ENCODE measurements at regions not wholly inside any gene's neighbourhood (a gene's known extent, or its start where the extent isn't known, plus 50 kb on each side); places are given as distances from the start of the nearest gene placed in this dataset.

- WGBS = 94% methylated on average over 2 of the region's 2 CpGs
- no peaks in the 10 kb centered on the region for H3K27me3 ChIP-seq (ENCODE audit: control insufficient read depth in 4 of 4, insufficient read depth in 4 of 4, low read length in 3 of 4)
- no peak for DNase-seq (ENCODE audit: low spot score)
- no peak overlapping the region for H3K4me3 ChIP-seq (ENCODE audit: low read depth in 1 of 3, low read length in 3 of 3)
- no peaks in the 10 kb centered on the region for H3K4me1 ChIP-seq (ENCODE audit: control insufficient read depth in 4 of 4, insufficient read depth in 4 of 4, low read length in 3 of 4)
- TF ChIP-seq FOXA2 (IDR thresholded peaks at IDR 0.05) (no peak), JUND (IDR thresholded peaks at IDR 0.05) (no peak), GABPA (IDR thresholded peaks at IDR 0.05 in 1 of 2, conservative IDR thresholded peaks at IDR 0.05 in 1 of 2) (no peak), NR2F2 (IDR thresholded peaks at IDR 0.05) (no peak), REST (IDR thresholded peaks at IDR 0.05) (no peak), EGR1 (IDR thresholded peaks at IDR 0.05; ENCODE audit: low read depth in 2 of 2) (no peak), YY1 (IDR thresholded peaks at IDR 0.05) (no peak), RAD21 (IDR thresholded peaks at IDR 0.05) (no peak), RXRA (IDR thresholded peaks at IDR 0.05) (no peak), SP1 (IDR thresholded peaks at IDR 0.05) (no peak), HNF4G (IDR thresholded peaks at IDR 0.05) (no peak), FOXA1 (IDR thresholded peaks at IDR 0.05) (no peak), TAF1 (conservative IDR thresholded peaks at IDR 0.05) (no peak), HNF4A (conservative IDR thresholded peaks at IDR 0.05) (no peak)
- TF ChIP-seq, protein P1, sequence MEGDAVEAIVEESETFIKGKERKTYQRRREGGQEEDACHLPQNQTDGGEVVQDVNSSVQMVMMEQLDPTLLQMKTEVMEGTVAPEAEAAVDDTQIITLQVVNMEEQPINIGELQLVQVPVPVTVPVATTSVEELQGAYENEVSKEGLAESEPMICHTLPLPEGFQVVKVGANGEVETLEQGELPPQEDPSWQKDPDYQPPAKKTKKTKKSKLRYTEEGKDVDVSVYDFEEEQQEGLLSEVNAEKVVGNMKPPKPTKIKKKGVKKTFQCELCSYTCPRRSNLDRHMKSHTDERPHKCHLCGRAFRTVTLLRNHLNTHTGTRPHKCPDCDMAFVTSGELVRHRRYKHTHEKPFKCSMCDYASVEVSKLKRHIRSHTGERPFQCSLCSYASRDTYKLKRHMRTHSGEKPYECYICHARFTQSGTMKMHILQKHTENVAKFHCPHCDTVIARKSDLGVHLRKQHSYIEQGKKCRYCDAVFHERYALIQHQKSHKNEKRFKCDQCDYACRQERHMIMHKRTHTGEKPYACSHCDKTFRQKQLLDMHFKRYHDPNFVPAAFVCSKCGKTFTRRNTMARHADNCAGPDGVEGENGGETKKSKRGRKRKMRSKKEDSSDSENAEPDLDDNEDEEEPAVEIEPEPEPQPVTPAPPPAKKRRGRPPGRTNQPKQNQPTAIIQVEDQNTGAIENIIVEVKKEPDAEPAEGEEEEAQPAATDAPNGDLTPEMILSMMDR (IDR thresholded peaks at IDR 0.05; ENCODE audit: low read depth, low read length, missing input control) = no peak
- TF ChIP-seq, protein P2, sequence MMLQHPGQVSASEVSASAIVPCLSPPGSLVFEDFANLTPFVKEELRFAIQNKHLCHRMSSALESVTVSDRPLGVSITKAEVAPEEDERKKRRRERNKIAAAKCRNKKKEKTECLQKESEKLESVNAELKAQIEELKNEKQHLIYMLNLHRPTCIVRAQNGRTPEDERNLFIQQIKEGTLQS (IDR thresholded peaks at IDR 0.05) = no peak
- TF ChIP-seq, protein P3, sequence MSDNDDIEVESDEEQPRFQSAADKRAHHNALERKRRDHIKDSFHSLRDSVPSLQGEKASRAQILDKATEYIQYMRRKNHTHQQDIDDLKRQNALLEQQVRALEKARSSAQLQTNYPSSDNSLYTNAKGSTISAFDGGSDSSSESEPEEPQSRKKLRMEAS (IDR thresholded peaks at IDR 0.05) = no peak
- TF ChIP-seq, protein P4, sequence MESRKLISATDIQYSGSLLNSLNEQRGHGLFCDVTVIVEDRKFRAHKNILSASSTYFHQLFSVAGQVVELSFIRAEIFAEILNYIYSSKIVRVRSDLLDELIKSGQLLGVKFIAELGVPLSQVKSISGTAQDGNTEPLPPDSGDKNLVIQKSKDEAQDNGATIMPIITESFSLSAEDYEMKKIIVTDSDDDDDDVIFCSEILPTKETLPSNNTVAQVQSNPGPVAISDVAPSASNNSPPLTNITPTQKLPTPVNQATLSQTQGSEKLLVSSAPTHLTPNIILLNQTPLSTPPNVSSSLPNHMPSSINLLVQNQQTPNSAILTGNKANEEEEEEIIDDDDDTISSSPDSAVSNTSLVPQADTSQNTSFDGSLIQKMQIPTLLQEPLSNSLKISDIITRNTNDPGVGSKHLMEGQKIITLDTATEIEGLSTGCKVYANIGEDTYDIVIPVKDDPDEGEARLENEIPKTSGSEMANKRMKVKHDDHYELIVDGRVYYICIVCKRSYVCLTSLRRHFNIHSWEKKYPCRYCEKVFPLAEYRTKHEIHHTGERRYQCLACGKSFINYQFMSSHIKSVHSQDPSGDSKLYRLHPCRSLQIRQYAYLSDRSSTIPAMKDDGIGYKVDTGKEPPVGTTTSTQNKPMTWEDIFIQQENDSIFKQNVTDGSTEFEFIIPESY (IDR thresholded peaks at IDR 0.05) = no peak
- no peak overlapping the region for H3K27ac ChIP-seq (ENCODE audit: low read depth in 1 of 2, low read length in 2 of 2)
- H3K9me3 ChIP-seq (ENCODE audit: control insufficient read depth in 4 of 4, low read length in 3 of 4) = no peaks in the 10 kb centered on the region
- no peaks in the 10 kb centered on the region for H3K36me3 ChIP-seq (ENCODE audit: control insufficient read depth in 4 of 4, insufficient read depth in 3 of 4, low read depth in 1 of 4, low read length in 3 of 4)
- no peak overlapping the region for H3K9ac ChIP-seq (ENCODE audit: low read depth in 1 of 2, low read length in 2 of 2)
Measured at GRCh38 chr9:108675708-108676107, 180.1 kb downstream of the ACTL7B start.
